BJ (cell line): ENCODE measurements at regions not wholly inside any gene's neighbourhood (a gene's known extent, or its start where the extent isn't known, plus 50 kb on each side); places are given as distances from the start of the nearest gene placed in this dataset.

Experiments
- CTCF ChIA-PET: fragments of 350-600 bp; formaldehyde crosslinking; extraction: SDS; loops from one replicate; lab custom pipeline; 2021; ENCODE audit warnings: antibody characterized with exemption, inconsistent platforms; lab: Yijun Ruan, JAX
- POLR2A ChIA-PET: fragments of 300-600 bp; sonication (Branson Sonifier 250); formaldehyde crosslinking; extraction: SDS; loops from one replicate; lab custom pipeline; 2021; ENCODE audit warnings: antibody characterized with exemption; lab: Charles Lee
- DNase-seq: peaks from one replicate; pipeline ENCODE4 v3.0.0-alpha.2; 2011; ENCODE audit warnings: low read depth
- H3K27me3 ChIP-seq: 2 replicates; pipeline ENCODE4 v1.6.0; 2011; ENCODE audit warnings: low read length; ENCODE audit not compliant: control insufficient read depth, insufficient read depth
- H3K36me3 ChIP-seq: 2 replicates; pipeline ENCODE4 v1.5.1; 2011; ENCODE audit warnings: low read length; ENCODE audit not compliant: control insufficient read depth, insufficient read depth
- H3K4me3 ChIP-seq: 2 replicates; pipeline ENCODE4 v1.5.1; 2011; ENCODE audit warnings: low read depth, mild to moderate bottlenecking, control low read depth, low read length
- CTCF ChIP-seq: IDR thresholded peaks from 2 replicates; pipeline ENCODE4 v1.5.1; 2011; ENCODE audit warnings: low read depth, mild to moderate bottlenecking, control low read depth, inconsistent platforms, low read length, moderate library complexity; ENCODE audit not compliant: insufficient read depth

- no peak overlapping the region for H3K4me3 ChIP-seq
- H3K27me3 ChIP-seq: no peaks in the 10 kb centered on the region
- H3K36me3 ChIP-seq: no peaks in the 10 kb centered on the region
- ChIA-PET CTCF (no interaction called here), POLR2A (no interaction called here)
- no peak for DNase-seq
- TF ChIP-seq CTCF: no peak
Observed at GRCh38 chr13:79226938-79227337, 179.1 kb downstream of the RBM26 start.

- ChIA-PET CTCF (no interaction called here), POLR2A (no interaction called here)
- DNase-seq: no peak
- Histone ChIP-seq H3K27me3 (no peaks in the 10 kb centered on the region), H3K36me3 (no peaks in the 10 kb centered on the region), H3K4me3 (no peak overlapping the region)
- no peak for TF ChIP-seq CTCF
Observed at GRCh38 chr13:79226250-79226649, 179.8 kb downstream of the RBM26 start.

- Histone ChIP-seq H3K27me3 (no peaks in the 10 kb centered on the region), H3K4me3 (no peak overlapping the region), H3K36me3 (no peaks in the 10 kb centered on the region)
- POLR2A ChIA-PET: no interaction called here
- CTCF ChIA-PET: no interaction called here
- TF ChIP-seq CTCF: no peak
- no peak for DNase-seq
Observed at GRCh38 chr13:79225487-79226232, 180.4 kb downstream of the RBM26 start.

- Histone ChIP-seq H3K4me3 (no peak overlapping the region), H3K27me3 (no peaks in the 10 kb centered on the region), H3K36me3 (no peaks in the 10 kb centered on the region)
- TF ChIP-seq CTCF: no peak
- CTCF ChIA-PET: no interaction called here
- no peak for DNase-seq
- POLR2A ChIA-PET: no interaction called here
Observed at GRCh38 chr13:79222427-79223205, 183.4 kb downstream of the RBM26 start.

- no peak for TF ChIP-seq CTCF
- Histone ChIP-seq H3K36me3 (no peaks in the 10 kb centered on the region), H3K27me3 (no peaks in the 10 kb centered on the region), H3K4me3 (no peak overlapping the region)
- DNase-seq: no peak
- CTCF ChIA-PET: no interaction called here
- POLR2A ChIA-PET: no interaction called here
Observed at GRCh38 chr13:79212064-79212619, 193.9 kb downstream of the RBM26 start.
